Lung (tissue), 11 donors: ENCODE measurements at regions not wholly inside any gene's neighbourhood (a gene's known extent, or its start where the extent isn't known, plus 50 kb on each side); places are given as distances from the start of the nearest gene placed in this dataset.

Experiments used
- ATAC-seq: fragments of 200-7000 bp; cut with Tn5 transposase; one replicate; pipeline ENCODE4 v1.9.1; 2020; ENCODE audit warnings: moderate number of reproducible peaks; ENCODE audit not compliant: insufficient read depth, low FRiP score
- DNase-seq, 3 donors: peaks; one replicate each; pipeline ENCODE4 v3.0.0-alpha.2; 2013 to 2017
- H3K27ac ChIP-seq, 2 donors: one replicate each; pipeline ENCODE4 v1.5.1; 2013; ENCODE audit warnings: mild to moderate bottlenecking in 2 of 2, moderate library complexity in 2 of 2, control low read depth in 1 of 2, inconsistent platforms in 1 of 2, low read depth in 1 of 2, low read length in 1 of 2
- H3K27me3 ChIP-seq, 3 donors: one replicate each; pipeline ENCODE4 v1.5.1; 2013; ENCODE audit warnings: low read length in 2 of 3; ENCODE audit not compliant: control insufficient read depth in 3 of 3, insufficient read depth in 3 of 3
- H3K36me3 ChIP-seq, 4 donors: one replicate each; pipeline ENCODE4 v1.5.1; 2013; ENCODE audit warnings: low read length in 4 of 4, mild to moderate bottlenecking in 1 of 4, moderate library complexity in 1 of 4; ENCODE audit not compliant: control insufficient read depth in 4 of 4, insufficient read depth in 4 of 4
- H3K4me1 ChIP-seq, 5 donors: one replicate each; pipeline ENCODE4 v1.5.1; 2013; ENCODE audit warnings: low read length in 5 of 5, mild to moderate bottlenecking in 2 of 5, moderate library complexity in 1 of 5; ENCODE audit not compliant: control insufficient read depth in 5 of 5, insufficient read depth in 5 of 5
- H3K4me3 ChIP-seq: one replicate; pipeline ENCODE4 v1.5.1; 2013; ENCODE audit warnings: mild to moderate bottlenecking, control low read depth, moderate library complexity
- H3K9ac ChIP-seq, 2 donors: one replicate each; pipeline ENCODE4 v1.5.1; 2013; ENCODE audit warnings: low read length in 2 of 2, control low read depth in 1 of 2; ENCODE audit not compliant: insufficient read depth in 1 of 2
- H3K9me3 ChIP-seq, 4 donors: one replicate each; pipeline ENCODE4 v1.5.1; 2013; ENCODE audit warnings: low read length in 3 of 4, mild to moderate bottlenecking in 1 of 4, moderate library complexity in 1 of 4; ENCODE audit not compliant: control insufficient read depth in 4 of 4, insufficient read depth in 3 of 4
- WGBS, 2 donors: extraction: QIAGEN DNeasy Blood & Tissue Kit; methylation state at CpG; one replicate each; pipeline ENCODE4 v1.1.7; 2013; 5-methylcytosine and 5-hydroxymethylcytosine counted together
- TF ChIP-seq, protein P1 (sequence below): IDR thresholded peaks from 2 replicates; pipeline ENCODE4 v1.5.1; 2012; ENCODE audit warnings: mild to moderate bottlenecking; ENCODE audit errors: control extremely low read depth, extremely low read depth
- donor health status: control.
- donor health status: control.
- donor health status: Bipolar disorder and iron deficiency.
- donor health status: healthy.
- donor health status: DM: yes; HTN: yes; CAD: no.

DNA sequence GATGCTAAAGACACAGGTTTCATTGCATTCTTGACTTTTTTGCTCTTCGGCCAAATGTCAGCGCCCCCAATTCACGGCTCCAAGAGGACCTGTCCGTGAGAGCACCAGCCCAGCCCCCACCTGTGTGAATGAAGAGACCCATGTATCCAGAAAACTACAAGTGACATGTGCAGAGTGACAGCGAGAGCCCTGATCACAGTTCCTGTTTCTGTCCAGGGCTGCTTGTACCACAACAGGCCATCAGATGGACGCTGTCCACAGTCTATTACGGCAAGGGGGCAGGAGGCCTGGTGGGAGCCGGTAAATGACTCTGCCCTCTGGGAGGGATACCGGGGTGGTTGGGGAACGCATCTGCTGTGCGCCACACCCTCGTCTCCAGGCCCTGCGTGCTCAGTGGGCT is 520.9 kb upstream of the ID2 start:
- Histone ChIP-seq H3K36me3 (no peaks in the 10 kb centered on the region), H3K9me3 (no peaks in the 10 kb centered on the region), H3K9ac (no peak overlapping the region), H3K27ac (no peak overlapping the region), H3K4me3 (no peak overlapping the region), H3K27me3 (no peaks in the 10 kb centered on the region), H3K4me1 (no peaks in the 10 kb centered on the region)
- ATAC-seq, result no peak
- TF ChIP-seq, protein P1, sequence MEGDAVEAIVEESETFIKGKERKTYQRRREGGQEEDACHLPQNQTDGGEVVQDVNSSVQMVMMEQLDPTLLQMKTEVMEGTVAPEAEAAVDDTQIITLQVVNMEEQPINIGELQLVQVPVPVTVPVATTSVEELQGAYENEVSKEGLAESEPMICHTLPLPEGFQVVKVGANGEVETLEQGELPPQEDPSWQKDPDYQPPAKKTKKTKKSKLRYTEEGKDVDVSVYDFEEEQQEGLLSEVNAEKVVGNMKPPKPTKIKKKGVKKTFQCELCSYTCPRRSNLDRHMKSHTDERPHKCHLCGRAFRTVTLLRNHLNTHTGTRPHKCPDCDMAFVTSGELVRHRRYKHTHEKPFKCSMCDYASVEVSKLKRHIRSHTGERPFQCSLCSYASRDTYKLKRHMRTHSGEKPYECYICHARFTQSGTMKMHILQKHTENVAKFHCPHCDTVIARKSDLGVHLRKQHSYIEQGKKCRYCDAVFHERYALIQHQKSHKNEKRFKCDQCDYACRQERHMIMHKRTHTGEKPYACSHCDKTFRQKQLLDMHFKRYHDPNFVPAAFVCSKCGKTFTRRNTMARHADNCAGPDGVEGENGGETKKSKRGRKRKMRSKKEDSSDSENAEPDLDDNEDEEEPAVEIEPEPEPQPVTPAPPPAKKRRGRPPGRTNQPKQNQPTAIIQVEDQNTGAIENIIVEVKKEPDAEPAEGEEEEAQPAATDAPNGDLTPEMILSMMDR, result no peak
- WGBS, 2 donors, result 94 to 95% methylated on average over 13 of the region's 13 CpGs
- DNase-seq, result no peak

DNA sequence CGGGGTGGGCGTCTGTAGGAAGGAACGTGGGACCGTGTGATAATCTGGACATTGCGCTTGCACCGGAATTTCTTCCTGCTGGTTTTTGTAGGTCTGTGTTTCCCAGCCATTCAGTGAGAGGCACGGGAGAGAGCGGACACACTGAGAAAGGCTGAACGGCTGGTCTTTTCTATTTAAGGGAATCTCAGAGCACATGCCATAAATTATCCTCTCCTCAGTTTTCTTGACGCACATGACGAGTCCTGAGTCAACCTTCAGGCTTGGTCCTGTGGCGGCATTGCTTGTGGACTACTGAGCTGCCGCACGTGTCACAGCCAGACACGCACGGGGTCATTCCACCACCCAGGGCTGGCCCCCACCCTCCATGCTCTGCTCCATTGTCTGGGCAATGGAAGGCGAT is 519.3 kb upstream of the ID2 start:
- Histone ChIP-seq H3K4me3 (no peak overlapping the region), H3K36me3 (no peaks in the 10 kb centered on the region), H3K27ac (no peak overlapping the region), H3K9ac (no peak overlapping the region), H3K9me3 (no peaks in the 10 kb centered on the region), H3K27me3 (no peaks in the 10 kb centered on the region), H3K4me1 (no peaks in the 10 kb centered on the region)
- WGBS, 2 donors, result 90 to 92% methylated on average over 17 of the region's 17 CpGs
- DNase-seq (no peak), ATAC-seq (no peak)
- TF ChIP-seq, protein P1, result no peak

- Histone ChIP-seq H3K9me3 (no peaks in the 10 kb centered on the region), H3K27ac (no peak overlapping the region), H3K27me3 (no peaks in the 10 kb centered on the region), H3K9ac (no peak overlapping the region), H3K4me3 (no peak overlapping the region), H3K36me3 (no peaks in the 10 kb centered on the region), H3K4me1 (no peaks in the 10 kb centered on the region)
- no peak for ATAC-seq
- TF ChIP-seq, protein P1, result no peak
- no peak for DNase-seq
- WGBS, 2 donors, result 62 to 85% methylated on average over 5 of the region's 5 CpGs
These were observed 516.3 kb upstream of the ID2 start for GRCh38 chr2:8165550-8165949.

GRCh38 chr2:8168022-8168717 is 513.7 kb upstream of the ID2 start:
- DNase-seq (no peak), ATAC-seq (no peak)
- Histone ChIP-seq H3K27ac (no peak overlapping the region), H3K36me3 (no peaks in the 10 kb centered on the region), H3K4me1 (peaks cover 0 to 5% (median 0%) of the 10 kb centered on the region in 5 donors), H3K4me3 (no peak overlapping the region), H3K27me3 (no peaks in the 10 kb centered on the region), H3K9ac (no peak overlapping the region), H3K9me3 (peaks cover 0 to 1% (median 0%) of the 10 kb centered on the region in 4 donors)
- 84 to 88% methylated on average over 8 of the region's 8 CpGs for WGBS, 2 donors
- TF ChIP-seq, protein P1, result no peak
